ENCODE measurements at regions not wholly inside any gene's neighbourhood (a gene's known extent, or its start where the extent isn't known, plus 50 kb on each side); places are given as distances from the start of the nearest gene placed in this dataset.

GRCh38 chr20:57040466-57040865 lies 226.0 kb downstream of the BMP7 start:
- H3K9me3 ChIP-seq (ENCODE audit: severe bottlenecking): no peaks in the 10 kb centered on the region
- TF ChIP-seq CTCF (IDR thresholded peaks at IDR 0.05; ENCODE audit: low read depth, low read length): no peak

GRCh38 chr20:57040924-57041323 lies 225.5 kb downstream of the BMP7 start:
- H3K9me3 ChIP-seq (ENCODE audit: severe bottlenecking): no peaks in the 10 kb centered on the region
- no peak overlapping the region for H3K4me3 ChIP-seq (ENCODE audit: low read depth, low read length)
- H3K36me3 ChIP-seq: no peaks in the 10 kb centered on the region
- DNase-seq: no peak
- H3K27ac ChIP-seq: no peak overlapping the region
- peaks cover 68% of the 10 kb centered on the region for H3K27me3 ChIP-seq (ENCODE audit: insufficient read depth, low read depth, severe bottlenecking)
- no peak for TF ChIP-seq CTCF (IDR thresholded peaks at IDR 0.05; ENCODE audit: low read depth, low read length)

More at GRCh38 chr20:57040466-57040865, 226.0 kb downstream of the BMP7 start:
- no peak for DNase-seq
- Histone ChIP-seq H3K27me3 (ENCODE audit: insufficient read depth, low read depth, severe bottlenecking) (peaks cover 69% of the 10 kb centered on the region), H3K4me3 (ENCODE audit: low read depth, low read length) (no peak overlapping the region), H3K36me3 (no peaks in the 10 kb centered on the region), H3K27ac (no peak overlapping the region)

- Histone ChIP-seq H3K27ac (no peak overlapping the region), H3K36me3 (no peaks in the 10 kb centered on the region), H3K4me3 (ENCODE audit: low read depth, low read length) (no peak overlapping the region), H3K9me3 (ENCODE audit: severe bottlenecking) (no peaks in the 10 kb centered on the region), H3K27me3 (ENCODE audit: insufficient read depth, low read depth, severe bottlenecking) (peaks cover 72% of the 10 kb centered on the region)
- DNase-seq: no peak
- TF ChIP-seq CTCF (IDR thresholded peaks at IDR 0.05; ENCODE audit: low read depth, low read length): no peak
Measured at GRCh38 chr20:57043091-57043490, 223.3 kb downstream of the BMP7 start.

- Histone ChIP-seq H3K27ac (no peak overlapping the region), H3K27me3 (ENCODE audit: insufficient read depth, low read depth, severe bottlenecking) (peaks cover 79% of the 10 kb centered on the region), H3K9me3 (ENCODE audit: severe bottlenecking) (no peaks in the 10 kb centered on the region), H3K36me3 (no peaks in the 10 kb centered on the region), H3K4me3 (ENCODE audit: low read depth, low read length) (no peak overlapping the region)
- DNase-seq: no peak
- TF ChIP-seq CTCF (IDR thresholded peaks at IDR 0.05; ENCODE audit: low read depth, low read length): no peak
Measured at GRCh38 chr20:57043669-57044268, 222.7 kb downstream of the BMP7 start.

GRCh38 chr20:57047281-57048026 lies 219.0 kb downstream of the BMP7 start:
- Histone ChIP-seq H3K27ac (no peak overlapping the region), H3K36me3 (no peaks in the 10 kb centered on the region), H3K27me3 (ENCODE audit: insufficient read depth, low read depth, severe bottlenecking) (peaks cover 83% of the 10 kb centered on the region), H3K9me3 (ENCODE audit: severe bottlenecking) (no peaks in the 10 kb centered on the region), H3K4me3 (ENCODE audit: low read depth, low read length) (no peak overlapping the region)
- DNase-seq: peak; percentile 7
- 0 out of 2 replicates have a peak, but pooled peaks have one; percentile 12 for TF ChIP-seq CTCF (IDR thresholded peaks at IDR 0.05; ENCODE audit: low read depth, low read length)

All from WERI-Rb-1 (cell line).